D341Med (cell line): ENCODE measurements at regions not wholly inside any gene's neighbourhood (a gene's known extent, or its start where the extent isn't known, plus 50 kb on each side); places are given as distances from the start of the nearest gene placed in this dataset.

Experiments
- DNase-seq: peaks from one replicate; pipeline ENCODE4 v3.0.0; 2012; ENCODE audit warnings: low spot score

DNA sequence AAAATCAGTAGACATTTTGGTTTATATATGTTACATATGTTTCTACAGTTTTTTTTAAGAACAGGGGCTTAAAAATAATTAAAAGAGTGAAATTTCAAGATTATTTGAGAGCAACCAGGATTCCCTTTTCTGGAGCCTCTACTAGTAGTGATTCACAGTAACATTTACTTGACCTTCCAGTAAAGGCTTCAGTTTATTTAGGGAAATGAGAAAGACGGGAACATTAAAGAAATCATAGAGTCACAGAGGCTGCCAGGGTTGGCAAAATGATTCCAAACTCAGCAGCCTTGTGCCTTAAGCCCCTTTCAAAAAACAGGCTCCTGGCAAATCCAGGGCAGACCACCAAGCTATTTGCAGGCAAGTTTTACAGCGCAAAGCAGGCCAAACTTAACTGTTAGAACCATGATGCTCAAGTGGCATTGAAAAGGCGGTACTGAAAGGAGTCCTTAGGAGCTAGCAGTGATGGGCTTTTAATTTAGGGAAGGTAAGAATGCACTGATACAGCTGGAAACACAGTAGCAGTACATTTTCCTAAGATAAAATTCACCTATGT is 201.1 kb upstream of the ADAMTS9 start:
- DNase-seq, result no peak

DNA sequence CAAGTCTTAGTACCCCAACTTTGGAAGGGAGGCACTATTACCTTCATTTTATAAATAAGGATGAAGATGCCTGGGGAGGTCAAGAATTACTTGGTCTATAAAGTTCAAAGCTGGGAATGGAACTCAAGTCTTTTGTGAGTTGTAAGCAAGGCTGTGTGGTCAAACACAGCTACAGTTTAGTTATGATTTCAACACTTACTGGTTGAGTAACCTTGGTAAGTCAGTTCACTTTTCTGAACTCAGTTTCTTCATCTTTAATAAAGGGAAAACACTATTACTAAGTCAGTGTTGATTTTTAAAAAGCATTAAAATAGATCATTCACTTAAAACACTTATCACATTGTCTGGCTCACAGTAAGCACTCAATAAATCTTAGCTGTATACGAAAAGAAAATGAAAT is 200.4 kb upstream of the ADAMTS9 start:
- no peak for DNase-seq

DNA sequence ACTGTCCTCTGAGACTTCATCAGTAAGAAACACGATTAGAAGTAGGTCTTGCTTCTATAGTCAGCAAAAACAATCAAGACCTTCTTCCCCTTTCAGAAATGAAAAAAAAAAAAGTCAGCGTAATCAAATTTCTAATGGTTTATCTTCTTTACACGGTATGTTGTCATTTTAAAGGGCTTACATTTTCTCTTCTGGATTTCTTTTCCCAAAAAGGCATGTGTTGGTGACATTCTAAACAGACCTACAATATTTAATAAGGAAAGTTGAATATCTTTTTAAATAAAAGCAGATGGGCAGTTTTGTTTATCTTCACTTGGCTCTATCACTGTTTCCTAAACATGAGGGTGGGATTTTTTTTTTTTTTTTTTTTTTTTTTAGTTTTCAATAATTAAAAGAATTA is 197.3 kb upstream of the ADAMTS9 start:
- DNase-seq, result no peak

DNA sequence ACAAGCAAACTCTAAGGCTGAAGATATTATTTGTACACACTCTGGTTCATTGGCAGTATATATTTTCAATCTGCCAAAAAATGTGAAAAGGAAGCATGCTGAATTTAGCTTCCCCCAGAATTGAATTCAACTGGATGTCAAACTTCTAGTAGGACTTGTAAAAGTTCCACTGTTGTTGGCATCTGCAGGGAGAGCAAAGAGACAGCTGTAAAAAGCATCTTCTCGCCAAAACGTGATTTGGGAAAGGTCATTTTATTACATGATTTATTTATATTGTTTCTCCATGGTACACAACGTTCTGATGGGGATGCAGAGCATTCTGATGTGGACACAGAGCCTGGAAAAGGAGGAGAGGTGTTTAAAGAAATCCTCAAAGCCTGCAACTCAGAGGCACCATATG is 196.7 kb upstream of the ADAMTS9 start:
- DNase-seq, result no peak

DNA sequence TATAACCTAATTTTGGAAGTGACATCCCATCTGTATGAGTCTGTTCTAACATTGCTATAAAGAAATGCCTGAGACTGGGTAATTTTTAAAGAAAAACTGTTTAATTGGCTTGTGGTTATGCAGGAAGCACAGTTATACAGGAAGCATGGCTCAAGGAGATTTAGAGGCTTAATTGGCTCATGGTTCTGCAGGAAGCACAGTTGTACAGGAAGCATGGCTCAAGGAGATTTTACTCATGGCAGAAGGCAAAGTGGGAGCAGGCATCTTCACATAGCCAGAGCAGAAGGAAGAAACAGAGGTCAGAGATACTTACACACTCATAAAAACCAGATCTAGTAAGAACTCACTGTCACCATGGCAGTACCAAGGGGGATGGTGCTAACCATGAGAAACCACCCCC is 193.1 kb upstream of the ADAMTS9 start:
- no peak for DNase-seq

DNA sequence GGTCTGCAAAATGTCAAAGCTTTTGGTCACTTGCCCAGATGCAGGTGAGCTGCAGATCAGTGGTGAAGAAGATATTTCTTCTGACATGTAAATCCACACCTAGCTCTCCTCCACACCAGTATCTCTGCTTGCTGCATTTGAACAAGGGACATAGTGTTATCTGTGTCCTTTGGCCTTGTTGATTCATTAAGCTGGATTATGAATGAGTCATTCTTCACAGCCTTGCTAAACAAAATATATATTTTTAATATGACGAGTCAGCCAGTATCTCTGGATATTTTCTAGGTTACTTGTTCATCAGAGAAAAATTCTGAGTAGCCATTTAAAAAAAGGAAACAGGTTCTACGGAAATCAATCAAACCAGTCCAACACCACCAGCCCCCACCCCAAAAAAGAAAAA is 190.6 kb upstream of the ADAMTS9 start:
- DNase-seq, result no peak

DNA sequence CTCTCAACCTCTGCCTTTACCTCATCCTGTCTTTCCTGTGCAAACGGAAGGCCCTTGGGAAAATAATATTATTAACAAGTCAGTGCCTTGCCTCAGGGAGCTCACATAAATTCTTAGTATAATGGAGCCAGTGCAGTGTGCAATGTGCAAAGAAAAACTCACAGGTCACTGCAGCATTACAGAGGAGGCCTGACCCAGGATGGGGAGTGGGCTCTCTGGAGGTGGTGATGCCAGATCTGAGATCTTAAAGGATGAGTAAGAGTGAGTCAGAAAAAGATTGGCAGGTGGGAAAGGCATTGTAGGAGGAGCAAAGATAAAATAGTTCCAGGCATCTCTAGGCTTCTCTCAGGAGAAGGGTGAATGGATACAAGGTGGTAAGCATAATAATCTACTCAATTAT is 185.6 kb upstream of the ADAMTS9 start:
- no peak for DNase-seq

DNA sequence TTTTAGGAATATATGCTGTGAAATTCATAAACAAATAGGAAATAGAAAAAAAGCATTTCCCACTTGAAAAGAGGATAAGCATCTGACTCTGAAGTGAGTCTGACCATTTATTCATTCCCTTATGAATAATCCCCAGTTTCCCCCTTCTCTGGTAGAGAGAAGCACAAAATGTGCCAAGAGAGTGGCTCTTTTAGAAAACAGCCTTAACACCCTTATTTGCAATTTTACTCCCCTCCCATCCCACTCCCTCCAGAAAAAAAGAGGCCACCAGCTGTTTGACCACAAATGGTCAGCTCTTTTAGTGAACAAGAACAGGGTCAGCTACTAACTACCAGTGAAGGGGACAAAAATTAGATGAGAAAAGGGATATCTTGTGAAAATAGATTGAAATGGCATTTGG is 184.5 kb upstream of the ADAMTS9 start:
- no peak for DNase-seq

DNA sequence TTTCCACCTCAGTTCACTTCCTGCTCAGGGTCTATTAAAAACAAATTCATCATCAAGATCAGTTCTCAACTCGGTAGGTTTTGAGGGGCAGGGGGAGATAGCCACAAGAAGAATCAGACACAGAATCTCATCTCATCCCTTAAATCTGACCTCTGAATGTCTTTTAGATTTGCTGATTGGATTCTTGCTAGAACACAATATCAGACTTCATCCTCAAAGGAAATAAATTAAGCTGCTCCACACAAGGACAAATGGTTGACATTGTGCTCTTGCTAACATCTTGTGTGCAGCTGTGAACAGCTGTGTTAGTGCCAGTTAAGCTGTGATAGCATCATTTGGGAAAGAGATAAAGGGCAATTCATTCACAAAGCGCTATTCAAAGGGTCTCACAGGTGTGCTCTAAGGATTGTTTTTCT is 184.0 kb upstream of the ADAMTS9 start:
- no peak for DNase-seq

DNA sequence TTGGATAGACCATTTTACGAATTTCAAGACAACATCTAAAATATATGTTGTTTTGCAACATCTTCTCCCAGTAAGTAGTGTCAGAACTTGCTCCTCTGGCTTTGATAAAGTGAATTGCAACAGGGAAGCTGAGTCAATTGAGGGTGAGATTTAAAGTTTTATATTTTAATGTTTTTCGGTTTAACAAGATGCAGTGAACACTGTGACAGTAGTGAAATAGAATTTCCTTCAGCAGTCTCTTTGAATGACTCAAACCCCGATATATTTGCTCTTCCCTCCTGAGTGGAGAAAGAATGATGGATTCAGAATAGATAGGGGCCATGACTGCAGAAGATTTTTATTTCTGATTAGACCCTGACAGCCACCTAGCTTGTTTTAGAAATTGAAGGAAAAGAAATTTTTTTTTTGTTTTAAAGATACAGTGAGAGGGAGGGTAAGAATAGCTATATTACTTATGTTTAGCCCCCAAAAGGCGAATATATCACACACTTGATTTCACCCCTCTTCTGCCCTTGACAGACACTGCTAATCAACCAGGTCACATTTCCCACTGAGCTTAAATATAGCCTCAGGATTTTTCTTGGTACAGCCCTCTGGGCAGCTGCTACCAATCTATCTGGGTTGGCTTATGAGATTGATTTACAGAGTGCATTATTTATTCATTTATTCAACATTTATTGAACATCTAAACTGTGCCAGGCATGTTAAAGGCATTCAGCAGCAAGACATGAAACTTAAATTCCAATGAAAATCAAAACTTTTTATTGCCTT is 183.3 kb upstream of the ADAMTS9 start:
- DNase-seq, result no peak

DNA sequence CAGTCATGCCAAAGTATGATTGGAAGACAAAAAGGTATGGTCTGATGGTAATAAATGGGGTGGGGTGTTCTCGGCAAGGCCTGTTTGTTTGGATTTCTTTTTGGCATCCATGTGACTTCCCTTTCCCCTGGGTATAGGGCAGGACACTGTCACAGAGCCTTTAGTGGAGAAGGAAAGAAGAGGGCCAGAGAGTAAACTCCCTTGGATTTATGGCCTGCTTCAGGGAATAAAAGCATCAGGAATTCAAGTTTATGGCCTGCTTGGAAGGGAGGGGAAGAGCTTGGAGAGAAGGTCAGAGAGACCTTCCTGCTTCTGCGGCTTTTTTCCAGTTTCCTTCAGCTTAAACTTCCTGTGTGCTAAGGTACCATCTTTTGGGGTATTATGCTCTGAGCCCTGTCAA is 179.4 kb upstream of the ADAMTS9 start:
- no peak for DNase-seq

DNA sequence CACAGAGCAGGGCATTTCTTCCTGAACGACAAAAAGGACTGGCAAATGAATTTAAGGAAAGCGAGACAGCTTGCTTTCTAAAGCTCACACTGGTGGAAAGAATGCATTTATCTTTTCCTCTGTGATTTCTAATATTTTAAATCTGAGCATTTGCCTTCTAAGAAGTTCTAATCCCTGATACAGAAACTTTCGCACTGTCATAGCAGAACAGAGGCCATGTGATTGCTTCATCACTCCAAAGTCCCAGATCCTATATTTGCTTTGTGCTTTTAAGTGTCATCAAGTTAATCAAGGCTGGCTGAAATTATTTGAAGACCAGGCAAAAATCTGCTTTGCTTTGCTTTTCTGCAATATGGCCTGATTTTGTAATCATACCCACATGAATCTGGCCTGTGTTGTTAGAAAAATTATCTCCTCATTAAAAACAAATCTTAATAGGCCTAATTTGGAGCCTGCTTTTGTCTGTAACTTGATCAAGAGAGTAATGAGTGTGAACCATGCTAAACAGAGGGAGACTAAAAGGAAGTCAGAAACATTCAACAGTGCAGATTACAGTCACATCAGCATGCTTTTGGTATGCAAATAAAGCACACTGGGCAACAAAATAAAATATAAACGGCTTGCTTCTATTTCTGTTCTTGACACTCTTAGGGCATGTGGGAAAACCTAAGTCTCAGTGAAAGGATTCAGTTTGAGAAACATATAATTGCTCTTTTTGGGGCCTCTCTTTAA is 178.2 kb upstream of the ADAMTS9 start:
- no peak for DNase-seq

DNA sequence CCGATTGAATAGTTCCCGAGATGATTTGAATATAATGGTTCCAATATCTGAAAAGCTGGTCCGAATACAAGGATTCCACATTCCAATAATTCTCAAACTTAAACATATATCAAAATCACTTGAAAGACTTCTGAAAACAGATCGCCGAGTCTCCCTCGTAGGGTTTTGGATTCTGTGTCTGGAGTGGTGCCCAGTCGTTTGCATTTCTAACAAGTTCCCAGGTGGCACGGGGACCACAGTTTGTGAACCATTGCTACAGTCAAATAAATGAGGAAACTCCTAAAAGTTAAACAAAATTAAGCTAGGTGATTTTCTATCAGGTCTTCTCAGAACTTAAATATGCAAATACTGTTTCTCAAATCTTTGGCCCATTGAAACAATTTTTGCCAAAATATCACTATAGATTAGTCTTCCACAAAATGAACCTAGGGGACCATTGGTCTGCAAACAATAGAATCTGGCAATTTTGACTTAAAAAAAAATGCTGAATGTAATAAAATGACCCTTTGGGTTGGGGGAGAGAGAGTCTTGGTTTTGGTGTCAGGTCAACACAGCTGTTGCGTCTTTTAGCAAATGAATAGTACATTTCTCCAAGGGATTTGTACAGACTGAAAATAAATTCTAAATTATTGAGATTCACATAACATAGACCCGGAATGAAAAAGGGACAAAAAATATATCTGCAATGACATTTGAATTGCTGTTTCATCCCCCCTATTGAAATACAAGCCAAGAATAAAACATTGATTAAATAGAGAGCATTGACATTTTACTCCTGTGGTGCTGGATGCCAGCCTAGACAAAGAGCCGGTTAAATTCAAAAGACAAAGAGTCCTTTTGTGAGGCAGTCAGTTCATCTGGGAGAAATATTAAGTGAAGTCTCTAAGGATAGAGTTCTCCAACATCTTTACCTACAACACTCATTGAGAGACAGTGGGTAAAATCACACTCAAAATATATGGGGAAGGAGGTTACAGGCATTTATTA is 175.7 kb upstream of the ADAMTS9 start:
- DNase-seq, result no peak

DNA sequence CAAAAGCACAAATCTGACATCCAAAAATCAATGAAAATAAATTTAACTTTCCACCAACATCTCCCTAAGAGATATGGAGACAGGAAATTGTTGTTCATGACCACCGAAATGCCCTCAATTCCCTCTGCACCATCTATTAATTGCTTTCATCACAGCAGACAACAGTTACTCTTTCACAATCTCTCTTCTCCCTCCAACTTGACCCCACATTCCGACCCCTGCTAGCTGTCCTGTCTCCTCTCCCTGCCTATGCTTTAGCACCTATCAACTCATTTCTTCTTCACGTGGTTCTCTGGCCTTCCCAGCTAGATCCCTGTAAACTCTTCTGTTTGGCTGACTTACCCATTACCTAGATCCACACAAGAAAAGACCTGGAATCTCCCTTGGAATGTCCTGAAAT is 173.9 kb upstream of the ADAMTS9 start:
- DNase-seq, result no peak

DNA sequence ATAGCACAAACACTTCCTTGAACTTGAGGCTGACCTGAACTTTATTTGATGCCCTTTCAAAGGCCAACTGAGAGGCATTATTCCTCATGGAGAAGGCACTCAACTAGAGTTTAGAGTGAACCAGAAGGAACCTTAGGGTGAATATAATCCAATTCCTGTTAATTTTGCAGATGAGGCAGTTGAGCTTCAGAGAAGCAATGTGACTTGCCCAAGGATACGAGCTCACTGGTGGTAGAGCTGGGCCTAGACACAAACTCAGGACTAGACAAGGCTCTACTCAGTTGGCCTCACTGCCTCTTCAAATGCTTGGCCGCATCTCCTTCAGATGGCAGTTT is 172.7 kb upstream of the ADAMTS9 start:
- DNase-seq, result no peak

DNA sequence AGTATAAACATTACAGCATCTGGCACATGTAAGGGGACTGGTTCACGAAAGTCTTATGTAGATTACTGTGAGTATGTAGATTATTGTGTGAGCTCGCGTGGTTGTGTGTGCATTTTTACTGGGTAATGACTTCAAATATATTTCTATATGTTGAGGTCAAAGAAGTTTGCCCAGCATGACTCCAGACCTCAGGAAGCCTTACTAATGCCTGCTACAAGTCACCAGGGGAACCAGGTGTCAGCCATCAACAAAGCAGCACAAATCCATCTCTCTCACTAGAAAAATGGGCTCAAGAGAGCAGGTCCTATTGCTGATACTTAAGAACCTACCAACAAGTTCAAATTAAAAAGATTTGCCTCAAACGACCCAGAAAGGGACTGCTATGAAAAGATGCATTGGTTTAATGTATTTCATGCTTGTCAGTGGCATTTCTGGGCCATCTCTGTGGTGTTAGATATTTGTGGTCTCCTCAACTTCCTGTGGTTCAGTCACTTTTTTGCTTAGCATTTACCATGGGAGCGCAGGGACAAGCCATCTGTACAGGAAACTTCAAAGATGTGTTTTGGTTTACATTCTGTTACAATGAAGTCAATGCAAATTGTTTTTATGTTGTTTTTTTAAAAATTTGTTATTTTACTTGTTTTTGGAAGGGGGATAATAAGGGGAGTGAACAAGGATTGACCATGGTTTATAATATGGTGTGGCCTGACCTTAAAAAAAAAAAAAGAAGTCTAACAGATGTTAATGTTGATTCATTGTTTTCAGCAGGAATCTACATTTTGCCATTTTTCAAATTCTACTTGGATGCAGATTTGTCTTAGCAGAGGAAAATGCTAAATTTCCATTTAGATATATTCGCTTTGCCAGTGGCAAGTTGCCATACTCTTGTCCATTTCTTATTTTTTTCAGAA is 172.1 kb upstream of the ADAMTS9 start:
- DNase-seq, result no peak

DNA sequence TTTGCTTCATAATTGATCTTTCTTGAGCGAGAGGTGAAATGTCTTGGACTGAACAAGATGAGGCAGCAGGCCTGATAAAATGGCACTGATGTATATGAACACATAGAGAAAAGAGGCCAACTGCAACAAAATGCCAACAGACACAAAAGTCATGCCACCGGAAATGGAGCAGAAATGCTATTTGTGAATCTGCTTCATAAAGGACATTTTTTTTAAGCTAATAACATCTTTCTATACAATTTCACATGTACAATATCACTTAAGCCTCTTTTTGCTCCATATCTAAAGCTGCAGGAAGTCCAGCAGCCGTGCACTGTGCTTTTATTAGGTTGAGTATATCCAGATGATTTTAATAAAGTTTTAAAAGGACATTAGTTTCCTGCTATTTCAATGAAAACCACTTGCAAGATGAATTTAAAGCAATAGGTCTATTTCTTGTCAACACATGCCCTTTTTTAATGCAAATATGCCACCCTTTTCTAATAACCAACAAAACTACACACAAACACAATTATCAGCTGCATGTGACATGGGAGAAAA is 169.2 kb upstream of the ADAMTS9 start:
- no peak for DNase-seq

DNA sequence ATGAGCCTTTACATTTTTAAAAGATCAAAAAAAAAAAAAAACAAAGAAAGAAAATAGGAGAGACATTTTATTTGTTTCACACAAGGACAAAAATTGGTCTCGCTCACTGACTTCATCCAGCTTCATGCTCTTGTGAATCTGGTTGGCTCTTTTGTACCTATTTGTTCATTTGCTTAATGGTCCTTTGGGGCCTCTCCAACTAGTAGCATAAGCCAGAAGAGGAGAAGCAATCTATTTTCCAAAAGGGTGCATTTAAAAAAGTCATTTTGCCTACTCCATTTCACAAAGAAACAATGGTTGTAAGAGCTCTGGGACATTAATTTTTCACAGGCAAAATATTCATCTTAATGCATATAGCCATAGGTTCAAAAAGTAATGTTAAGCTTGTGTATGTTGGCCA is 168.3 kb upstream of the ADAMTS9 start:
- no peak for DNase-seq

DNA sequence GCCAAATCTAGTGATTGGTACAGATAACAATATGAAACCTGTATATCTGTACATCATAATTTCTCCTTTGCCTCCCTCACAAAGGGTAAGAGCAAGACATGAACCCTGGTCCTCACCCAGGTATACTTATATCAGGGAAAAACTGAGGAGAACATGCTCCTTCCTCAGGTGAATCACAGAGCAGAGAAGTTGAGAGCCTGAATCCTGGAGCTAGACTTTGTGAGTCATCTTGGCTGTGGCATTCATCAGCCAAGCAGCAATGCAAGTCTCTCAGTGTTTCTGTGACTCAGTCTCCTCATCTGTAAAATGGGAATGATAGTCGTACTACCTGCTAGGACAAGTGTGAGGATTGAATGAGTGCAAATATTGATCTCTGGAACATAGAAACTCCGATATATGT is 165.7 kb upstream of the ADAMTS9 start:
- no peak for DNase-seq

DNA sequence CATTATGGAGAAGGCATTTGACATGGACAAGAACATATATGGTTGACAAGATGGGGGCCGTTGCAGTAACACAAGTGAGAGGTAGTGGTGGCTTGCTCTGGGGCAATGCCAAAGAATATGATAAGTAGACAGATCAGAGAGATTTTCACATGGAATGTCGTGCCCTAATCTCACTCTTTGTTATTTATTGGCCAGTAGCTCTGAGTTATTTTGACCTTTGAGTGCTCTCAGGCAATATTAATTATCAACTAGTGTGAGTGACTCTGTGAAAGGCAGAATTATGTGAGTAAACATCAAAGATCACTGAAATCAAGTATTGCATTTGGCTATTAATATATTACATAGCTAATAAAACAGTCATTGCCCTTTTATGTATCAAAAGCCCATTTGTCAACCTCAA is 164.9 kb upstream of the ADAMTS9 start:
- DNase-seq, result no peak

DNA sequence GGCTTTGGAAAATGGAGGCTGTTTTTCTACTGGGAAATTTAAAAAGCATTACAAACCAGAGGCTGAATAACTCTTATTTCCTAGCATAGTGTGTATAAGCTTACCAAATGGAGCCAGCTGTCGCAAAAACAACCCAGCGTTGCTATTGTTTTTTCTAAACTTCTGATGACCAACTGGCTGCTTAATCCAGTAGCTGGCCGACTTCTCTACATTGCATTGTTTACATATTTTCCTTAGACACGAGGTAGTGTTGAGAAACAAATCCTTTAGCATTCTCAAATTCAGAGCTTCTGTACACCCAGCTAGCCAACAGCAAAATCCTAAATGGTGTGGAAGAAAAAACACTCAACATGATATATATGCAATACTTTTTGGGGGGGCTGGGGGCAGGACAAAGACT is 161.0 kb upstream of the ADAMTS9 start:
- no peak for DNase-seq
